OCI-LY1 (cell line): ENCODE measurements at regions not wholly inside any gene's neighbourhood (a gene's known extent, or its start where the extent isn't known, plus 50 kb on each side); places are given as distances from the start of the nearest gene placed in this dataset.

Experiments
- EZH2 ChIP-seq: fragments of 200-600 bp; sonication (generic), shearing (Covaris generic); IDR thresholded peaks from 2 replicates; pipeline ENCODE4 v1.8.0; 2017; ENCODE audit warnings: borderline replicate concordance, mixed run types, mild to moderate bottlenecking, antibody characterized with exemption, low read length, moderate library complexity, mixed read lengths
- TF ChIP-seq, protein P1 (sequence below): fragments of 200-600 bp; sonication (generic), shearing (Covaris generic); IDR thresholded peaks from 2 replicates; pipeline ENCODE4 v1.5.1; 2017; ENCODE audit warnings: mild to moderate bottlenecking, antibody characterized with exemption, low read length, moderate library complexity, mixed read lengths

GRCh38 chr12:112710414-112710813, 81.1 kb upstream of the RPH3A start:
- TF ChIP-seq, protein P1, sequence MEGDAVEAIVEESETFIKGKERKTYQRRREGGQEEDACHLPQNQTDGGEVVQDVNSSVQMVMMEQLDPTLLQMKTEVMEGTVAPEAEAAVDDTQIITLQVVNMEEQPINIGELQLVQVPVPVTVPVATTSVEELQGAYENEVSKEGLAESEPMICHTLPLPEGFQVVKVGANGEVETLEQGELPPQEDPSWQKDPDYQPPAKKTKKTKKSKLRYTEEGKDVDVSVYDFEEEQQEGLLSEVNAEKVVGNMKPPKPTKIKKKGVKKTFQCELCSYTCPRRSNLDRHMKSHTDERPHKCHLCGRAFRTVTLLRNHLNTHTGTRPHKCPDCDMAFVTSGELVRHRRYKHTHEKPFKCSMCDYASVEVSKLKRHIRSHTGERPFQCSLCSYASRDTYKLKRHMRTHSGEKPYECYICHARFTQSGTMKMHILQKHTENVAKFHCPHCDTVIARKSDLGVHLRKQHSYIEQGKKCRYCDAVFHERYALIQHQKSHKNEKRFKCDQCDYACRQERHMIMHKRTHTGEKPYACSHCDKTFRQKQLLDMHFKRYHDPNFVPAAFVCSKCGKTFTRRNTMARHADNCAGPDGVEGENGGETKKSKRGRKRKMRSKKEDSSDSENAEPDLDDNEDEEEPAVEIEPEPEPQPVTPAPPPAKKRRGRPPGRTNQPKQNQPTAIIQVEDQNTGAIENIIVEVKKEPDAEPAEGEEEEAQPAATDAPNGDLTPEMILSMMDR: no peak
- TF ChIP-seq EZH2: no peak
